NCI-H1694 (cell line): ENCODE measurements at regions not wholly inside any gene's neighbourhood (a gene's known extent, or its start where the extent isn't known, plus 50 kb on each side); places are given as distances from the start of the nearest gene placed in this dataset.

ENCODE experiments used
- DNase-seq: peaks from one replicate; lab custom pipeline; 2025; lab: John Stamatoyannopoulos, UW

- DNase-seq: no peak
These were observed 245.4 kb upstream of the POU3F1 start for GRCh38 chr1:38291906-38292521.

GRCh38 chr1:38291336-38291735, 244.7 kb upstream of the POU3F1 start:
- no peak for DNase-seq

GRCh38 chr1:38289034-38289433, 242.4 kb upstream of the POU3F1 start:
- no peak for DNase-seq

GRCh38 chr1:38287547-38287946, 241.0 kb upstream of the POU3F1 start:
- DNase-seq: no peak

- no peak for DNase-seq
These were observed 240.4 kb upstream of the POU3F1 start for GRCh38 chr1:38287036-38287435.

- DNase-seq: no peak
These were observed 239.4 kb upstream of the POU3F1 start for GRCh38 chr1:38285807-38286530.

- DNase-seq: no peak
These were observed 238.4 kb upstream of the POU3F1 start for GRCh38 chr1:38284953-38285352.

- no peak for DNase-seq
These were observed 237.3 kb upstream of the POU3F1 start for GRCh38 chr1:38283696-38284470.

GRCh38 chr1:38279148-38279547, 232.6 kb upstream of the POU3F1 start:
- no peak for DNase-seq

- no peak for DNase-seq
These were observed 231.1 kb upstream of the POU3F1 start for GRCh38 chr1:38277646-38278045.

- DNase-seq: no peak
These were observed 229.4 kb upstream of the POU3F1 start for GRCh38 chr1:38275960-38276359.

- DNase-seq: no peak
These were observed 228.4 kb upstream of the POU3F1 start for GRCh38 chr1:38274974-38275373.

- DNase-seq: no peak
These were observed 226.7 kb upstream of the POU3F1 start for GRCh38 chr1:38273196-38273804.

GRCh38 chr1:38272515-38272914, 225.9 kb upstream of the POU3F1 start:
- DNase-seq: no peak

- DNase-seq: no peak
These were observed 224.4 kb upstream of the POU3F1 start for GRCh38 chr1:38270849-38271633.

- DNase-seq: no peak
These were observed 223.6 kb upstream of the POU3F1 start for GRCh38 chr1:38269923-38270848.

GRCh38 chr1:38268226-38268625, 221.6 kb upstream of the POU3F1 start:
- no peak for DNase-seq

GRCh38 chr1:38267037-38268036, 220.7 kb upstream of the POU3F1 start:
- no peak for DNase-seq

- no peak for DNase-seq
These were observed 219.6 kb upstream of the POU3F1 start for GRCh38 chr1:38266197-38266520.
